Mucosa of descending colon (tissue), 3 donors: ENCODE measurements at regions not wholly inside any gene's neighbourhood (a gene's known extent, or its start where the extent isn't known, plus 50 kb on each side); places are given as distances from the start of the nearest gene placed in this dataset.

Experiments
- ATAC-seq: fragments of 200-7000 bp; cut with Tn5 transposase; one replicate; pipeline ENCODE4 v1.9.1; 2020; ENCODE audit warnings: mild to moderate bottlenecking, moderate library complexity
- DNase-seq, 3 donors: peaks; one replicate each; pipeline ENCODE4 v3.0.0-alpha.2; 2020
- H3K36me3 ChIP-seq: fragments of 200-600 bp; one replicate; pipeline ENCODE4 v1.8.0; 2021; ENCODE audit warnings: low read depth, mild to moderate bottlenecking
- H3K4me1 ChIP-seq: fragments of 200-600 bp; one replicate; pipeline ENCODE4 v1.8.0; 2021; ENCODE audit warnings: low read depth, mild to moderate bottlenecking
- H3K4me3 ChIP-seq: fragments of 200-600 bp; one replicate; pipeline ENCODE4 v1.8.0; 2021; ENCODE audit warnings: mild to moderate bottlenecking
- H3K9me3 ChIP-seq: fragments of 200-600 bp; one replicate; pipeline ENCODE4 v1.8.0; 2021; ENCODE audit warnings: mild to moderate bottlenecking
- CTCF ChIP-seq: fragments of 200-600 bp; IDR thresholded peaks from one replicate; pipeline ENCODE4 v1.8.0; 2022; ENCODE audit warnings: antibody characterized with exemption, mild to moderate bottlenecking
- intact Hi-C, 2 donors: fragments of 100-400 bp; cut with DNase I in 1 of 2; cut with micrococcal nuclease in 1 of 2; formaldehyde crosslinking; loops; one replicate each; pipeline versions ENCODE4 v1.11.0 to v1.11.1; 2022; cut with DNase I, micrococcal nuclease
- donor health status: DM: no; HTN: no; CAD: no; lungs with moderate emphysema.
- donor health status: DM: no; HTN: no; CAD: no.
- donor health status: DM: no; HTN: yes; CAD: no.

DNA sequence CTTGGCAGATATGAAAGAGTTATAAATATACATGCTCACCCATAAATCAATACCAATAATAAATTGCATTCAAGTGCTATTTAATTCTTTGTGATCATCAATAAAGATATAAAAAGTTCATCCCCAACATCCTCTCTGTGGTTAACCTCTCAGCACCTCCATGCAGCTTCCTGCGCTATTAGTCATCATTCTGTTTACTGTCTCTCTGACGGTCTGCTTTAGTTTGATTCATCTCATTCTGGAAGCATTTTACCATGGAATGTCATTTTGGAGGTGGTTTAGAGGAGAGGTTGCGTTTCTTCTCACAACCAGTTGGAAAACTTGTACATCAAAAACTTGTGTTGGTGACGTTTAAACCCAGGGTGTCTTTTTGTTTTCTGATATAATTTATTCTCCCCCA is 486.6 kb downstream of the BRINP1 start:
- Histone ChIP-seq H3K9me3 (peaks cover 2% of the 10 kb centered on the region), H3K4me3 (no peak overlapping the region), H3K4me1 (no peaks in the 10 kb centered on the region), H3K36me3 (no peaks in the 10 kb centered on the region)
- ATAC-seq (no peak), DNase-seq (no peak)
- intact Hi-C loops, result no loop called here
- TF ChIP-seq CTCF, result no peak

DNA sequence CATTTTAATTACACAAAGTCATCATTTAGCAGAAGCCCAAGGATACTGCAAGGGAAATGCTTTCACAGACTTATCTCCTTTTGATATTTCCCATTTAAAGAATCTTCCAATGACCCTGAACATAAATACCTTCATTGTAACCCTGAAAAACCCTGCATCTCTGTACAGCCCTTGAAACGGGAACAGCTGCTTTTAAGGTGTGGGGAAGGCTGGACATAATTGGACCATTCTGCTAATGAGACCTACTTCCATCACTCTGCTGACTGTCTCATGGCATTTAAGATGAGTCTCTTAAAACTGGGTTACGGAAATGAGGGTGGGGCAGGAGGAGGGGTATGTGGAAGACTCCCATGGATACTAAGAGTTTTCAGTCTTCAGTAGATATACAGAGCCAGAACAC is 485.8 kb downstream of the BRINP1 start:
- intact Hi-C loops, result no loop called here
- H3K4me1 ChIP-seq, result no peaks in the 10 kb centered on the region
- no peaks in the 10 kb centered on the region for H3K36me3 ChIP-seq
- no peak for TF ChIP-seq CTCF
- no peak overlapping the region for H3K4me3 ChIP-seq
- peaks cover 2% of the 10 kb centered on the region for H3K9me3 ChIP-seq
- ATAC-seq, result no peak
- DNase-seq, result no peak

- TF ChIP-seq CTCF, result no peak
- peaks cover 2% of the 10 kb centered on the region for H3K9me3 ChIP-seq
- no peak overlapping the region for H3K4me3 ChIP-seq
- DNase-seq (no peak), ATAC-seq (no peak)
- no peaks in the 10 kb centered on the region for H3K4me1 ChIP-seq
- no peaks in the 10 kb centered on the region for H3K36me3 ChIP-seq
- intact Hi-C loops, result no loop called here
These were observed 478.0 kb downstream of the BRINP1 start for GRCh38 chr9:118891213-118891612.

DNA sequence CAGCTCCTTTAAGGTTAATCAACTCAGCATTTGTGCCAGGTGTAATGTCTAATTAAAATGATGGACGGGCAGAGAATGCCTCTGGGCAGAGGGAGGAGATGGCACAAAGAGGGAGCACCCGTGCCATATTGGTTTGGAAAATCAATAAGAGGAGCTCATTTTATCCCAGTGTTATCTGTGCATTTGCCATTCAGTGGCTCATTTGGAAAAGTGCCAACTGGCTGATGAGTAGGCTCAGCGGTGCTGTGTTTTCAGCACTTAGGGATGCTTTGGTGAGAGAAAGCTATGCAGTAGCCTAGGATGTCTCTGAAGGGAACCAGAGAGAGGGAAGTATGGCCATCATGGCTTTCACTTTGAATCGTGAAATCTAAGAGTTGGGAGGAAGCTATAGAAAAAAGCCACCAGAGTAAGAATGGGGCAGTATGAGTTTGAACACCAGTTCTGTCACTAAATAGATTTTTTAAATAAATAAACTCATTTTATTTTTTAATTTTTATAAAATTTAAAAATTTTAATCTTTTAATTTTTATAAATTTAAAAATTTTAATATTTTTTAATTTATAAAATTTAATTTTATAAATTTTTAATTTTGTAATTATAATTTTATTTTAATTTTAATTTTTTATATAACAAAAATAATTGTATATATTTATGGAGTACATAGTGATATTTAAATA is 472.8 kb downstream of the BRINP1 start:
- intact Hi-C loops, result no loop called here
- no peaks in the 10 kb centered on the region for H3K36me3 ChIP-seq
- ATAC-seq, result no peak
- peaks cover 2% of the 10 kb centered on the region for H3K9me3 ChIP-seq
- no peak overlapping the region for H3K4me3 ChIP-seq
- H3K4me1 ChIP-seq, result no peaks in the 10 kb centered on the region
- no peak for TF ChIP-seq CTCF
- no peak for DNase-seq

DNA sequence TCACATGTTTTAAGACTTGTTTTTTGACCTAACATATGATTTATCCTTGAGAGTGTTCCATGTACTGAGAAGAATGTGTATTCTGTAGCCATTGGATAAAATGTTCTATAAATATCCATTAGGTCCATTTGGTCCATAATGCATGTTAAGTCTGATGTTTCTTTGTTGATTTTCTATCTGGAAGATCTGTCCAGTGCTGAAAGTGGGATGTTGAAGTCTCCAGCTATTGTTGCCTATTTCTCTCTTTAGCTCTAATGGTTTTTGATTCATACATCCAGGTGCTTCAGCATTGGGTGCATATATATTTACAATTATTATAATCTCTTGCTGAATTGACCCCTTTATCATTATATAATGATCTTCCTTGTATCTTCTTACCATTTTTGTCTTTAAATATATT is 451.1 kb downstream of the BRINP1 start:
- no peak overlapping the region for H3K4me3 ChIP-seq
- peaks cover 3% of the 10 kb centered on the region for H3K9me3 ChIP-seq
- DNase-seq (no peak), ATAC-seq (no peak)
- intact Hi-C loops, result no loop called here
- H3K36me3 ChIP-seq, result no peaks in the 10 kb centered on the region
- TF ChIP-seq CTCF, result no peak
- H3K4me1 ChIP-seq, result no peaks in the 10 kb centered on the region

- Histone ChIP-seq H3K4me3 (no peak overlapping the region), H3K36me3 (no peaks in the 10 kb centered on the region), H3K4me1 (no peaks in the 10 kb centered on the region), H3K9me3 (no peaks in the 10 kb centered on the region)
- DNase-seq (no peak), ATAC-seq (no peak)
- TF ChIP-seq CTCF, result no peak
- intact Hi-C loops, result no loop called here
These were observed 440.5 kb downstream of the BRINP1 start for GRCh38 chr9:118928722-118929121.
